ENCODE measurements at regions not wholly inside any gene's neighbourhood (a gene's known extent, or its start where the extent isn't known, plus 50 kb on each side); places are given as distances from the start of the nearest gene placed in this dataset.

DNA sequence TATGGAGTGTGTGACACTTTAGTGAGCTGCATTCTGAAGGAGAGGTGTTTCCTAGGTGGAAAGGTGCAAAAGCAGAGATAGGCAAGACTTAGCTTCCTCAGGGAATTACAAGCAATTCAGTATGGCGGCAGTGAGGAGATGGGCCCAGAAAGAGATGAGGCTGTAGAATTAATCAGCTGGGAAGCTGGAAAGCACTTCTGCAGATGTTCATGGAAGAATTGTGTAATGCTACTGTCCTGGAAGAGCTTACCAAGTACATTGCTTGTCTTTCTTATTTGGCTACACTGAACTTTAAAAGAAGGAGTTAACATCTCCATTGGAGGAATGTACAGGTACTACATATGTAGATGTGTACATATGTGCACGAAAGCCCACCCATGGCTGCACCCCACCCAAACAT is 103.7 kb upstream of the DPT start:
- TF ChIP-seq, protein P1, sequence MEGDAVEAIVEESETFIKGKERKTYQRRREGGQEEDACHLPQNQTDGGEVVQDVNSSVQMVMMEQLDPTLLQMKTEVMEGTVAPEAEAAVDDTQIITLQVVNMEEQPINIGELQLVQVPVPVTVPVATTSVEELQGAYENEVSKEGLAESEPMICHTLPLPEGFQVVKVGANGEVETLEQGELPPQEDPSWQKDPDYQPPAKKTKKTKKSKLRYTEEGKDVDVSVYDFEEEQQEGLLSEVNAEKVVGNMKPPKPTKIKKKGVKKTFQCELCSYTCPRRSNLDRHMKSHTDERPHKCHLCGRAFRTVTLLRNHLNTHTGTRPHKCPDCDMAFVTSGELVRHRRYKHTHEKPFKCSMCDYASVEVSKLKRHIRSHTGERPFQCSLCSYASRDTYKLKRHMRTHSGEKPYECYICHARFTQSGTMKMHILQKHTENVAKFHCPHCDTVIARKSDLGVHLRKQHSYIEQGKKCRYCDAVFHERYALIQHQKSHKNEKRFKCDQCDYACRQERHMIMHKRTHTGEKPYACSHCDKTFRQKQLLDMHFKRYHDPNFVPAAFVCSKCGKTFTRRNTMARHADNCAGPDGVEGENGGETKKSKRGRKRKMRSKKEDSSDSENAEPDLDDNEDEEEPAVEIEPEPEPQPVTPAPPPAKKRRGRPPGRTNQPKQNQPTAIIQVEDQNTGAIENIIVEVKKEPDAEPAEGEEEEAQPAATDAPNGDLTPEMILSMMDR (IDR thresholded peaks at IDR 0.05; ENCODE audit: unreplicated experiment) = no peak
- H3K9me3 Mint-ChIP-seq (ENCODE audit: low read depth, unreplicated experiment) = no peaks in the 10 kb centered on the region
- CTCF ChIA-PET = no interaction called here

GRCh38 chr1:168833362-168833761 is 104.4 kb upstream of the DPT start:
- intact Hi-C loops (cut with micrococcal nuclease; ENCODE audit: unreplicated experiment) = no loop called here
- CTCF ChIA-PET = no interaction called here
- Mint-ChIP-seq H3K27me3 (ENCODE audit: unreplicated experiment) (no peaks in the 10 kb centered on the region), H3K9me3 (ENCODE audit: low read depth, unreplicated experiment) (no peaks in the 10 kb centered on the region), H3K27ac (ENCODE audit: unreplicated experiment) (peak overlapping the region; percentile 21), H3K4me3 (ENCODE audit: low read depth, unreplicated experiment) (no peak overlapping the region), H3K4me1 (ENCODE audit: low read depth, unreplicated experiment) (peaks cover 41% of the 10 kb centered on the region), H3K36me3 (ENCODE audit: insufficient read depth, unreplicated experiment) (no peaks in the 10 kb centered on the region)
- BruUV-seq (replicated peaks) = no TSS peak
- DNase-seq = no peak
- TF ChIP-seq, protein P1 (IDR thresholded peaks at IDR 0.05; ENCODE audit: unreplicated experiment) = no peak

More for the DNA sequence above, 103.7 kb upstream of the DPT start:
- intact Hi-C loops (cut with micrococcal nuclease; ENCODE audit: unreplicated experiment) = no loop called here
- no peak overlapping the region for H3K4me3 Mint-ChIP-seq (ENCODE audit: low read depth, unreplicated experiment)
- no TSS peak for BruUV-seq (replicated peaks)
- no peaks in the 10 kb centered on the region for H3K36me3 Mint-ChIP-seq (ENCODE audit: insufficient read depth, unreplicated experiment)
- H3K27ac Mint-ChIP-seq (ENCODE audit: unreplicated experiment) = no peak overlapping the region
- DNase-seq = no peak
- peaks cover 41% of the 10 kb centered on the region for H3K4me1 Mint-ChIP-seq (ENCODE audit: low read depth, unreplicated experiment)
- H3K27me3 Mint-ChIP-seq (ENCODE audit: unreplicated experiment) = no peaks in the 10 kb centered on the region

- Mint-ChIP-seq H3K4me3 (ENCODE audit: low read depth, unreplicated experiment) (no peak overlapping the region), H3K4me1 (ENCODE audit: low read depth, unreplicated experiment) (peaks cover 45% of the 10 kb centered on the region), H3K9me3 (ENCODE audit: low read depth, unreplicated experiment) (no peaks in the 10 kb centered on the region), H3K27ac (ENCODE audit: unreplicated experiment) (peak overlapping the region; percentile 21), H3K36me3 (ENCODE audit: insufficient read depth, unreplicated experiment) (no peaks in the 10 kb centered on the region), H3K27me3 (ENCODE audit: unreplicated experiment) (no peaks in the 10 kb centered on the region)
- CTCF ChIA-PET = no interaction called here
- no peak for DNase-seq
- TF ChIP-seq, protein P1 (IDR thresholded peaks at IDR 0.05; ENCODE audit: unreplicated experiment) = no peak
- intact Hi-C loops (cut with micrococcal nuclease; ENCODE audit: unreplicated experiment) = no loop called here
- BruUV-seq (replicated peaks) = no TSS peak
Observed at GRCh38 chr1:168833801-168834224, 104.8 kb upstream of the DPT start.

GRCh38 chr1:168834225-168834872 is 105.3 kb upstream of the DPT start:
- Mint-ChIP-seq H3K4me1 (ENCODE audit: low read depth, unreplicated experiment) (peaks cover 50% of the 10 kb centered on the region), H3K27me3 (ENCODE audit: unreplicated experiment) (no peaks in the 10 kb centered on the region), H3K36me3 (ENCODE audit: insufficient read depth, unreplicated experiment) (no peaks in the 10 kb centered on the region), H3K9me3 (ENCODE audit: low read depth, unreplicated experiment) (no peaks in the 10 kb centered on the region), H3K27ac (ENCODE audit: unreplicated experiment) (peak overlapping the region; percentile 21), H3K4me3 (ENCODE audit: low read depth, unreplicated experiment) (no peak overlapping the region)
- BruUV-seq (replicated peaks) = no TSS peak
- CTCF ChIA-PET = no interaction called here
- TF ChIP-seq, protein P1 (IDR thresholded peaks at IDR 0.05; ENCODE audit: unreplicated experiment) = no peak
- intact Hi-C loops (cut with micrococcal nuclease; ENCODE audit: unreplicated experiment) = no loop called here
- no peak for DNase-seq

Measured in Calu3 (cell line).